Peyer's patch (tissue), 4 donors: ENCODE measurements at regions not wholly inside any gene's neighbourhood (a gene's known extent, or its start where the extent isn't known, plus 50 kb on each side); places are given as distances from the start of the nearest gene placed in this dataset.

Experiments
- DNase-seq, 3 donors: peaks; one replicate each; pipeline ENCODE4 v3.0.0-alpha.2; 2017 to 2019
- H3K27ac ChIP-seq, 4 donors: fragments of 200-600 bp; sonication (generic); one replicate each; pipeline ENCODE4 v1.5.1; 2016 to 2019
- H3K27me3 ChIP-seq, 2 donors: fragments of 200-600 bp; sonication (generic); one replicate each; pipeline ENCODE4 v1.5.1; 2019
- H3K36me3 ChIP-seq, 3 donors: fragments of 200-600 bp; sonication (generic); one replicate each; pipeline ENCODE4 v1.5.1; 2016 to 2019
- H3K4me1 ChIP-seq, 4 donors: fragments of 200-600 bp; sonication (generic); one replicate each; pipeline ENCODE4 v1.5.1; 2016 to 2019
- H3K4me3 ChIP-seq, 4 donors: fragments of 200-600 bp; sonication (generic); 1 replicate in 3 of 4; 2 replicates in 1 of 4; pipeline ENCODE4 v1.5.1; 2016 to 2019; ENCODE audit warnings: mild to moderate bottlenecking in 1 of 4
- H3K9me3 ChIP-seq, 4 donors: fragments of 200-600 bp; sonication (generic); one replicate each; pipeline ENCODE4 v1.5.1; 2016 to 2019; ENCODE audit warnings: mild to moderate bottlenecking in 1 of 4
- CTCF ChIP-seq, 6 experiments: fragments of 450-650 bp in 4 of 6; fragments of 200-600 bp in 2 of 6; sonication (generic) in 1 of 6; IDR thresholded peaks; one replicate each; pipeline ENCODE4 v1.5.1; 2017 to 2019; ENCODE audit warnings: antibody characterized with exemption in 6 of 6, mild to moderate bottlenecking in 3 of 6, moderate library complexity in 1 of 6
- POLR2A ChIP-seq, 2 donors: fragments of 450-650 bp; IDR thresholded peaks; one replicate each; pipeline ENCODE4 v1.5.1; 2017; ENCODE audit warnings: antibody characterized with exemption in 2 of 2, mild to moderate bottlenecking in 2 of 2, moderate library complexity in 2 of 2

- no peak overlapping the region for H3K4me3 ChIP-seq
- H3K36me3 ChIP-seq: no peaks in the 10 kb centered on the region
- DNase-seq: no peak
- H3K4me1 ChIP-seq: no peaks in the 10 kb centered on the region
- H3K27me3 ChIP-seq: no peaks in the 10 kb centered on the region
- H3K9me3 ChIP-seq: no peaks in the 10 kb centered on the region
- H3K27ac ChIP-seq: no peak overlapping the region
- no peak for TF ChIP-seq POLR2A (IDR thresholded peaks at IDR 0.05)
- no peak for TF ChIP-seq CTCF (IDR thresholded peaks at IDR 0.05)
Observed at GRCh38 chr2:20549691-20550348, 101.1 kb downstream of the HS1BP3 start.

- Histone ChIP-seq H3K27me3 (no peaks in the 10 kb centered on the region), H3K4me1 (no peaks in the 10 kb centered on the region), H3K36me3 (no peaks in the 10 kb centered on the region), H3K27ac (no peak overlapping the region), H3K9me3 (no peaks in the 10 kb centered on the region), H3K4me3 (no peak overlapping the region)
- DNase-seq: no peak
- no peak for TF ChIP-seq POLR2A (IDR thresholded peaks at IDR 0.05)
- TF ChIP-seq CTCF (IDR thresholded peaks at IDR 0.05): no peak
Observed at GRCh38 chr2:20551260-20551944, 99.5 kb downstream of the HS1BP3 start.

- no peaks in the 10 kb centered on the region for H3K36me3 ChIP-seq
- no peaks in the 10 kb centered on the region for H3K27me3 ChIP-seq
- H3K27ac ChIP-seq: no peak overlapping the region
- no peaks in the 10 kb centered on the region for H3K4me1 ChIP-seq
- no peaks in the 10 kb centered on the region for H3K9me3 ChIP-seq
- TF ChIP-seq POLR2A (IDR thresholded peaks at IDR 0.05): no peak
- TF ChIP-seq CTCF (IDR thresholded peaks at IDR 0.05): no peak
- no peak for DNase-seq
- no peak overlapping the region for H3K4me3 ChIP-seq
Observed at GRCh38 chr2:20551945-20552328, 99.0 kb downstream of the HS1BP3 start.

- H3K36me3 ChIP-seq: no peaks in the 10 kb centered on the region
- H3K27ac ChIP-seq: no peak overlapping the region
- H3K9me3 ChIP-seq: no peaks in the 10 kb centered on the region
- no peak overlapping the region for H3K4me3 ChIP-seq
- no peak for DNase-seq
- no peaks in the 10 kb centered on the region for H3K4me1 ChIP-seq
- TF ChIP-seq POLR2A (IDR thresholded peaks at IDR 0.05): no peak
- no peak for TF ChIP-seq CTCF (IDR thresholded peaks at IDR 0.05)
- H3K27me3 ChIP-seq: no peaks in the 10 kb centered on the region
Observed at GRCh38 chr2:20552847-20553246, 98.1 kb downstream of the HS1BP3 start.

- Histone ChIP-seq H3K36me3 (no peaks in the 10 kb centered on the region), H3K4me3 (no peak overlapping the region)
- TF ChIP-seq CTCF (IDR thresholded peaks at IDR 0.05): no peak
- TF ChIP-seq POLR2A (IDR thresholded peaks at IDR 0.05): no peak
Observed at GRCh38 chr2:20553580-20553979, 97.3 kb downstream of the HS1BP3 start.

More at GRCh38 chr2:20553580-20553979, 97.3 kb downstream of the HS1BP3 start:
- H3K27me3 ChIP-seq: no peaks in the 10 kb centered on the region
- no peak overlapping the region for H3K27ac ChIP-seq
- H3K9me3 ChIP-seq: no peaks in the 10 kb centered on the region
- no peak for DNase-seq
- H3K4me1 ChIP-seq: no peaks in the 10 kb centered on the region
